ENCODE measurements at regions not wholly inside any gene's neighbourhood (a gene's known extent, or its start where the extent isn't known, plus 50 kb on each side); places are given as distances from the start of the nearest gene placed in this dataset.

DNA sequence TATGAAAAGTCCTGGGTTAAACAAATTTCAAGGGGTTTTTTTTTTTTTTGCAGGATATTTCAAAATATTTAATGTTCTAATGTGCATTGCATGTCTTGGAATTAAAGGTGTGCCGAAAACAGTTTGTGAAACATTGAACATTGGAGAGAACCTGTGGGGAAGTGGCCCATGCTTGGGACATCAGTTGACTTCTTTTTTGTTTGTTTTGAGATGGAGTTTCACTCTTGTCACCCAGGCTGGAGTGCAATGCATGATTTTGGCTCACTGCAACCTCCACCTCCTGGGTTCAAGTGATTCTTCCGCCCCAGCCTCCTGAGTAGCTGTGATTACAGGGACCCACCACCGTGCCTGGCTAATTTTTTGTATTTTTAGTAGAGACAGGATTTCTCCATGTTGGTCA lies 71.0 kb upstream of the RAPH1 start:
- H4K20me1 ChIP-seq (ENCODE audit: insufficient read depth, low read length, poor library complexity, severe bottlenecking) = no peaks in the 10 kb centered on the region
- no peaks in the 10 kb centered on the region for H3K36me3 ChIP-seq (ENCODE audit: insufficient read depth, low read length)
- H3K9me3 ChIP-seq (ENCODE audit: insufficient read depth, low read depth, low read length) = no peaks in the 10 kb centered on the region
- H3F3A ChIP-seq (ENCODE audit: low read depth) = no peaks in the 10 kb centered on the region
- H2AFZ ChIP-seq (ENCODE audit: low read length) = no peak overlapping the region
- peaks cover 23% of the 10 kb centered on the region for H3K27me3 ChIP-seq (ENCODE audit: insufficient read depth, low read length, poor library complexity, severe bottlenecking)
- no peaks in the 10 kb centered on the region for H3K9me2 ChIP-seq (replicated peaks; ENCODE audit: low read depth, low read length)
- no peak overlapping the region for H3K4me3 ChIP-seq (ENCODE audit: low read length, poor library complexity, severe bottlenecking)
- no peak overlapping the region for H3K9ac ChIP-seq (ENCODE audit: low read depth, low read length, poor library complexity, severe bottlenecking)
- no peaks in the 10 kb centered on the region for H3K79me2 ChIP-seq (ENCODE audit: insufficient read depth, low read length)
- H3K4me1 ChIP-seq (ENCODE audit: insufficient read depth, low read length, poor library complexity, severe bottlenecking) = no peaks in the 10 kb centered on the region
- TF ChIP-seq EZH2phosphoT487 (IDR thresholded peaks at IDR 0.05; ENCODE audit: borderline replicate concordance) = no peak
- TF ChIP-seq, protein P1, sequence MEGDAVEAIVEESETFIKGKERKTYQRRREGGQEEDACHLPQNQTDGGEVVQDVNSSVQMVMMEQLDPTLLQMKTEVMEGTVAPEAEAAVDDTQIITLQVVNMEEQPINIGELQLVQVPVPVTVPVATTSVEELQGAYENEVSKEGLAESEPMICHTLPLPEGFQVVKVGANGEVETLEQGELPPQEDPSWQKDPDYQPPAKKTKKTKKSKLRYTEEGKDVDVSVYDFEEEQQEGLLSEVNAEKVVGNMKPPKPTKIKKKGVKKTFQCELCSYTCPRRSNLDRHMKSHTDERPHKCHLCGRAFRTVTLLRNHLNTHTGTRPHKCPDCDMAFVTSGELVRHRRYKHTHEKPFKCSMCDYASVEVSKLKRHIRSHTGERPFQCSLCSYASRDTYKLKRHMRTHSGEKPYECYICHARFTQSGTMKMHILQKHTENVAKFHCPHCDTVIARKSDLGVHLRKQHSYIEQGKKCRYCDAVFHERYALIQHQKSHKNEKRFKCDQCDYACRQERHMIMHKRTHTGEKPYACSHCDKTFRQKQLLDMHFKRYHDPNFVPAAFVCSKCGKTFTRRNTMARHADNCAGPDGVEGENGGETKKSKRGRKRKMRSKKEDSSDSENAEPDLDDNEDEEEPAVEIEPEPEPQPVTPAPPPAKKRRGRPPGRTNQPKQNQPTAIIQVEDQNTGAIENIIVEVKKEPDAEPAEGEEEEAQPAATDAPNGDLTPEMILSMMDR (conservative IDR thresholded peaks at IDR 0.05; ENCODE audit: low read length) = no peak
- no peak overlapping the region for H3K4me2 ChIP-seq (ENCODE audit: low read depth, low read length, poor library complexity, severe bottlenecking)

DNA sequence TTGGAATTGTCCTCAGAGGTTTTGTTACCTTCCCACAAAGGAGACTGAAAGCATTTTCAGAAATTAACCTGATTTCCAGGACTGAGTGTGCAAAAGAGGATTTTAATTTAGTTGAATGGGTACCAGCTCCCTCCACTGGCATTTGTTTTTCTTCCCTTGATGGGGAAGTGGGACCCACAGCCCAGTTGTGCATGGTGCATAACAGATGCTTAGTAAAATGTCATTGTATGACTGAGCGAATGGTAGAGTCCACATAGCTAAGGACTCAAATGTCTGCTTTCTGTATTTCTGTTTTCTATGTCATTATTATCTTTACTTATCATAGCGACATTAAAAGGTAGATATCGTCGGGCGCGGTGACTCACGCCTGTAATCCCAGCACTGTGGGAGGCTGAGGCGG lies 75.5 kb upstream of the RAPH1 start:
- H3F3A ChIP-seq (ENCODE audit: low read depth) = no peaks in the 10 kb centered on the region
- no peak overlapping the region for H3K4me2 ChIP-seq (ENCODE audit: low read depth, low read length, poor library complexity, severe bottlenecking)
- H3K4me1 ChIP-seq (ENCODE audit: insufficient read depth, low read length, poor library complexity, severe bottlenecking) = no peaks in the 10 kb centered on the region
- no peaks in the 10 kb centered on the region for H3K79me2 ChIP-seq (ENCODE audit: insufficient read depth, low read length)
- no peak for TF ChIP-seq EZH2phosphoT487 (IDR thresholded peaks at IDR 0.05; ENCODE audit: borderline replicate concordance)
- TF ChIP-seq, protein P1 (conservative IDR thresholded peaks at IDR 0.05; ENCODE audit: low read length) = no peak
- no peak overlapping the region for H3K4me3 ChIP-seq (ENCODE audit: low read length, poor library complexity, severe bottlenecking)
- H4K20me1 ChIP-seq (ENCODE audit: insufficient read depth, low read length, poor library complexity, severe bottlenecking) = no peaks in the 10 kb centered on the region
- no peaks in the 10 kb centered on the region for H3K27me3 ChIP-seq (ENCODE audit: insufficient read depth, low read length, poor library complexity, severe bottlenecking)
- H2AFZ ChIP-seq (ENCODE audit: low read length) = no peak overlapping the region
- H3K9ac ChIP-seq (ENCODE audit: low read depth, low read length, poor library complexity, severe bottlenecking) = no peak overlapping the region
- H3K9me2 ChIP-seq (replicated peaks; ENCODE audit: low read depth, low read length) = no peaks in the 10 kb centered on the region
- no peaks in the 10 kb centered on the region for H3K9me3 ChIP-seq (ENCODE audit: insufficient read depth, low read depth, low read length)
- H3K36me3 ChIP-seq (ENCODE audit: insufficient read depth, low read length) = no peaks in the 10 kb centered on the region

DNA sequence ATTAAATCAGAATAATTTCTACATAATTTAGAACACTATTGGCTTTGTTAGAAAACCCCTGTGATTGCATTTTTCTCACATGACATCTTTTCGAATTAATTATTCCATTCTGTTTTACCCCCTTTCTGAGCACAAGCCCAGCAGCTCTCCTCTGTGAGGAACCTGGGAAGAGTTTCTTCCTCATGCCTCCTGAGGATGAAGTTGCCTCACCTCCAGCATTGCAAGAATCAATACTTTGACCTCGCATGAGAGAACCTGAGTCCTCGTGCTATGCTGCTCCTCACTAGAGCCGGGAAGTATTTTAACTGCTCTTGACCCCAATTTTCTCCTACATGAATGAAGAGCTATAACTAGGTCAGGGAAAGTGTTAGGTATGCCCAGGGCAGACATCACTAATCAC lies 77.1 kb upstream of the RAPH1 start:
- Histone ChIP-seq H3K27me3 (ENCODE audit: insufficient read depth, low read length, poor library complexity, severe bottlenecking) (no peaks in the 10 kb centered on the region), H3K4me3 (ENCODE audit: low read length, poor library complexity, severe bottlenecking) (no peak overlapping the region), H2AFZ (ENCODE audit: low read length) (no peak overlapping the region), H3K9me3 (ENCODE audit: insufficient read depth, low read depth, low read length) (no peaks in the 10 kb centered on the region), H3K9ac (ENCODE audit: low read depth, low read length, poor library complexity, severe bottlenecking) (no peak overlapping the region), H3K79me2 (ENCODE audit: insufficient read depth, low read length) (no peaks in the 10 kb centered on the region), H3K9me2 (replicated peaks; ENCODE audit: low read depth, low read length) (no peaks in the 10 kb centered on the region), H3K4me1 (ENCODE audit: insufficient read depth, low read length, poor library complexity, severe bottlenecking) (no peaks in the 10 kb centered on the region), H3K4me2 (ENCODE audit: low read depth, low read length, poor library complexity, severe bottlenecking) (no peak overlapping the region), H3F3A (ENCODE audit: low read depth) (no peaks in the 10 kb centered on the region), H3K36me3 (ENCODE audit: insufficient read depth, low read length) (no peaks in the 10 kb centered on the region), H4K20me1 (ENCODE audit: insufficient read depth, low read length, poor library complexity, severe bottlenecking) (no peaks in the 10 kb centered on the region)
- no peak for TF ChIP-seq EZH2phosphoT487 (IDR thresholded peaks at IDR 0.05; ENCODE audit: borderline replicate concordance)
- TF ChIP-seq, protein P1 (conservative IDR thresholded peaks at IDR 0.05; ENCODE audit: low read length) = no peak

Measured in Loucy (cell line).